Sigmoid colon (tissue), 4 donors: ENCODE measurements at regions not wholly inside any gene's neighbourhood (a gene's known extent, or its start where the extent isn't known, plus 50 kb on each side); places are given as distances from the start of the nearest gene placed in this dataset.

Source experiments
- CTCF ChIP-seq, 4 experiments: fragments of 450-650 bp in 3 of 4; fragments of 200-600 bp in 1 of 4; IDR thresholded peaks; one replicate each; pipeline ENCODE4 v1.5.1; 2016 to 2019; ENCODE audit warnings: antibody characterized with exemption in 4 of 4, mild to moderate bottlenecking in 3 of 4, moderate library complexity in 2 of 4
- POLR2A ChIP-seq, 2 donors: fragments of 450-650 bp; IDR thresholded peaks; one replicate each; pipeline ENCODE4 v1.6.1; 2016; ENCODE audit warnings: antibody characterized with exemption in 2 of 2, mild to moderate bottlenecking in 2 of 2, moderate library complexity in 2 of 2
- POLR2AphosphoS5 ChIP-seq, 4 donors: sonication (generic); formaldehyde crosslinking; IDR thresholded peaks; one replicate each; pipeline ENCODE4 v1.6.1; 2017; ENCODE audit warnings: antibody characterized with exemption in 4 of 4

GRCh38 chr13:50452756-50453155 lies 390.7 kb downstream of the DLEU7 start:
- TF ChIP-seq POLR2A (IDR thresholded peaks at IDR 0.05) (no peak), CTCF (IDR thresholded peaks at IDR 0.05) (no peak), POLR2AphosphoS5 (IDR thresholded peaks at IDR 0.05) (no peak)
